ENCODE measurements at regions not wholly inside any gene's neighbourhood (a gene's known extent, or its start where the extent isn't known, plus 50 kb on each side); places are given as distances from the start of the nearest gene placed in this dataset.

GRCh38 chr16:63712725-63713124, 1409.1 kb downstream of the CDH11 start:
- Histone ChIP-seq H3K27me3 (ENCODE audit: low read length) (no peaks in the 10 kb centered on the region), H3K79me2 (ENCODE audit: low read length) (no peaks in the 10 kb centered on the region), H3K4me1 (ENCODE audit: low read length) (no peaks in the 10 kb centered on the region), H2AFZ (ENCODE audit: low read length) (no peak overlapping the region), H3K4me2 (ENCODE audit: low read depth, low read length, poor library complexity, severe bottlenecking) (no peak overlapping the region), H3K9me3 (ENCODE audit: low read length) (no peaks in the 10 kb centered on the region), H3K36me3 (ENCODE audit: insufficient read depth, low read length) (no peaks in the 10 kb centered on the region), H3K27ac (ENCODE audit: low read length) (no peak overlapping the region), H3K4me3 (ENCODE audit: low read length) (no peak overlapping the region), H3K9me2 (replicated peaks; ENCODE audit: insufficient read depth, low read length) (no peaks in the 10 kb centered on the region), H3K9ac (ENCODE audit: low read length) (no peak overlapping the region), H4K20me1 (ENCODE audit: insufficient read depth, low read depth, low read length) (no peaks in the 10 kb centered on the region)
- no peak for DNase-seq

GRCh38 chr16:63703612-63704011, 1418.3 kb downstream of the CDH11 start:
- H3K9me2 ChIP-seq (replicated peaks; ENCODE audit: insufficient read depth, low read length) = no peaks in the 10 kb centered on the region
- no peak for DNase-seq
- no peaks in the 10 kb centered on the region for H4K20me1 ChIP-seq (ENCODE audit: insufficient read depth, low read depth, low read length)
- H2AFZ ChIP-seq (ENCODE audit: low read length) = no peak overlapping the region
- no peaks in the 10 kb centered on the region for H3K9me3 ChIP-seq (ENCODE audit: low read length)
- H3K79me2 ChIP-seq (ENCODE audit: low read length) = no peaks in the 10 kb centered on the region
- H3K4me1 ChIP-seq (ENCODE audit: low read length) = peaks cover 5% of the 10 kb centered on the region; the same call in 1 of the 2 replicates
- H3K4me2 ChIP-seq (ENCODE audit: low read depth, low read length, poor library complexity, severe bottlenecking) = no peak overlapping the region
- no peak overlapping the region for H3K9ac ChIP-seq (ENCODE audit: low read length)
- H3K27me3 ChIP-seq (ENCODE audit: low read length) = no peaks in the 10 kb centered on the region
- H3K36me3 ChIP-seq (ENCODE audit: insufficient read depth, low read length) = no peaks in the 10 kb centered on the region
- H3K4me3 ChIP-seq (ENCODE audit: low read length) = no peak overlapping the region
- H3K27ac ChIP-seq (ENCODE audit: low read length) = no peak overlapping the region

GRCh38 chr16:63702981-63703590, 1418.8 kb downstream of the CDH11 start:
- peak; percentile 63 for DNase-seq
- Histone ChIP-seq H3K9me3 (ENCODE audit: low read length) (no peaks in the 10 kb centered on the region), H3K9ac (ENCODE audit: low read length) (no peak overlapping the region), H3K79me2 (ENCODE audit: low read length) (no peaks in the 10 kb centered on the region), H3K36me3 (ENCODE audit: insufficient read depth, low read length) (no peaks in the 10 kb centered on the region), H3K9me2 (replicated peaks; ENCODE audit: insufficient read depth, low read length) (no peaks in the 10 kb centered on the region), H2AFZ (ENCODE audit: low read length) (no peak overlapping the region), H3K27me3 (ENCODE audit: low read length) (no peaks in the 10 kb centered on the region), H3K4me2 (ENCODE audit: low read depth, low read length, poor library complexity, severe bottlenecking) (no peak overlapping the region), H3K27ac (ENCODE audit: low read length) (no peak overlapping the region), H3K4me1 (ENCODE audit: low read length) (peaks cover 5% of the 10 kb centered on the region; the same call in 1 of the 2 replicates), H3K4me3 (ENCODE audit: low read length) (no peak overlapping the region), H4K20me1 (ENCODE audit: insufficient read depth, low read depth, low read length) (no peaks in the 10 kb centered on the region)

- Histone ChIP-seq H3K9me3 (ENCODE audit: low read length) (no peaks in the 10 kb centered on the region), H3K27ac (ENCODE audit: low read length) (no peak overlapping the region), H4K20me1 (ENCODE audit: insufficient read depth, low read depth, low read length) (no peaks in the 10 kb centered on the region), H3K4me1 (ENCODE audit: low read length) (peaks cover 2% of the 10 kb centered on the region; the same call in 1 of the 2 replicates), H2AFZ (ENCODE audit: low read length) (no peak overlapping the region), H3K36me3 (ENCODE audit: insufficient read depth, low read length) (no peaks in the 10 kb centered on the region), H3K27me3 (ENCODE audit: low read length) (no peaks in the 10 kb centered on the region), H3K79me2 (ENCODE audit: low read length) (no peaks in the 10 kb centered on the region), H3K4me3 (ENCODE audit: low read length) (no peak overlapping the region), H3K4me2 (ENCODE audit: low read depth, low read length, poor library complexity, severe bottlenecking) (no peak overlapping the region), H3K9ac (ENCODE audit: low read length) (no peak overlapping the region), H3K9me2 (replicated peaks; ENCODE audit: insufficient read depth, low read length) (no peaks in the 10 kb centered on the region)
- no peak for DNase-seq
Measured at GRCh38 chr16:63697736-63698135, 1424.1 kb downstream of the CDH11 start.

GRCh38 chr16:63695347-63695746, 1426.5 kb downstream of the CDH11 start:
- no peaks in the 10 kb centered on the region for H3K9me2 ChIP-seq (replicated peaks; ENCODE audit: insufficient read depth, low read length)
- peaks cover 7% of the 10 kb centered on the region for H3K4me1 ChIP-seq (ENCODE audit: low read length)
- H3K4me2 ChIP-seq (ENCODE audit: low read depth, low read length, poor library complexity, severe bottlenecking) = no peak overlapping the region
- no peak for DNase-seq
- H3K9ac ChIP-seq (ENCODE audit: low read length) = no peak overlapping the region
- H4K20me1 ChIP-seq (ENCODE audit: insufficient read depth, low read depth, low read length) = no peaks in the 10 kb centered on the region
- H3K36me3 ChIP-seq (ENCODE audit: insufficient read depth, low read length) = no peaks in the 10 kb centered on the region
- no peak overlapping the region for H3K27ac ChIP-seq (ENCODE audit: low read length)
- no peak overlapping the region for H3K4me3 ChIP-seq (ENCODE audit: low read length)
- no peaks in the 10 kb centered on the region for H3K79me2 ChIP-seq (ENCODE audit: low read length)
- no peaks in the 10 kb centered on the region for H3K27me3 ChIP-seq (ENCODE audit: low read length)
- H3K9me3 ChIP-seq (ENCODE audit: low read length) = no peaks in the 10 kb centered on the region
- H2AFZ ChIP-seq (ENCODE audit: low read length) = no peak overlapping the region

- H3K27me3 ChIP-seq (ENCODE audit: low read length) = no peaks in the 10 kb centered on the region
- H3K4me3 ChIP-seq (ENCODE audit: low read length) = no peak overlapping the region
- no peak for DNase-seq
- no peaks in the 10 kb centered on the region for H3K36me3 ChIP-seq (ENCODE audit: insufficient read depth, low read length)
- H3K79me2 ChIP-seq (ENCODE audit: low read length) = no peaks in the 10 kb centered on the region
- H3K27ac ChIP-seq (ENCODE audit: low read length) = no peak overlapping the region
- H3K9me2 ChIP-seq (replicated peaks; ENCODE audit: insufficient read depth, low read length) = no peaks in the 10 kb centered on the region
- H3K9me3 ChIP-seq (ENCODE audit: low read length) = no peaks in the 10 kb centered on the region
- H3K4me2 ChIP-seq (ENCODE audit: low read depth, low read length, poor library complexity, severe bottlenecking) = no peak overlapping the region
- peaks cover 7% of the 10 kb centered on the region for H3K4me1 ChIP-seq (ENCODE audit: low read length)
- H2AFZ ChIP-seq (ENCODE audit: low read length) = no peak overlapping the region
- H3K9ac ChIP-seq (ENCODE audit: low read length) = no peak overlapping the region
- no peaks in the 10 kb centered on the region for H4K20me1 ChIP-seq (ENCODE audit: insufficient read depth, low read depth, low read length)
Measured at GRCh38 chr16:63690961-63691360, 1430.9 kb downstream of the CDH11 start.

GRCh38 chr16:63690267-63690666, 1431.6 kb downstream of the CDH11 start:
- Histone ChIP-seq H3K27me3 (ENCODE audit: low read length) (no peaks in the 10 kb centered on the region), H3K27ac (ENCODE audit: low read length) (no peak overlapping the region), H3K4me2 (ENCODE audit: low read depth, low read length, poor library complexity, severe bottlenecking) (no peak overlapping the region), H3K79me2 (ENCODE audit: low read length) (no peaks in the 10 kb centered on the region), H2AFZ (ENCODE audit: low read length) (no peak overlapping the region), H3K9ac (ENCODE audit: low read length) (no peak overlapping the region), H3K36me3 (ENCODE audit: insufficient read depth, low read length) (no peaks in the 10 kb centered on the region), H3K9me2 (replicated peaks; ENCODE audit: insufficient read depth, low read length) (no peaks in the 10 kb centered on the region), H4K20me1 (ENCODE audit: insufficient read depth, low read depth, low read length) (no peaks in the 10 kb centered on the region), H3K4me3 (ENCODE audit: low read length) (no peak overlapping the region), H3K9me3 (ENCODE audit: low read length) (no peaks in the 10 kb centered on the region), H3K4me1 (ENCODE audit: low read length) (peaks cover 7% of the 10 kb centered on the region)
- no peak for DNase-seq

GRCh38 chr16:63689068-63689467, 1432.8 kb downstream of the CDH11 start:
- no peak overlapping the region for H3K4me3 ChIP-seq (ENCODE audit: low read length)
- no peaks in the 10 kb centered on the region for H3K9me3 ChIP-seq (ENCODE audit: low read length)
- H3K27ac ChIP-seq (ENCODE audit: low read length) = no peak overlapping the region
- DNase-seq = no peak
- peaks cover 7% of the 10 kb centered on the region for H3K4me1 ChIP-seq (ENCODE audit: low read length)
- no peak overlapping the region for H3K4me2 ChIP-seq (ENCODE audit: low read depth, low read length, poor library complexity, severe bottlenecking)
- no peak overlapping the region for H3K9ac ChIP-seq (ENCODE audit: low read length)
- no peaks in the 10 kb centered on the region for H3K79me2 ChIP-seq (ENCODE audit: low read length)
- H3K36me3 ChIP-seq (ENCODE audit: insufficient read depth, low read length) = no peaks in the 10 kb centered on the region
- no peaks in the 10 kb centered on the region for H4K20me1 ChIP-seq (ENCODE audit: insufficient read depth, low read depth, low read length)
- no peaks in the 10 kb centered on the region for H3K27me3 ChIP-seq (ENCODE audit: low read length)
- H2AFZ ChIP-seq (ENCODE audit: low read length) = no peak overlapping the region
- no peaks in the 10 kb centered on the region for H3K9me2 ChIP-seq (replicated peaks; ENCODE audit: insufficient read depth, low read length)

Measured in Karpas-422 (cell line).